HepG2 (cell line): ENCODE measurements at regions not wholly inside any gene's neighbourhood (a gene's known extent, or its start where the extent isn't known, plus 50 kb on each side); places are given as distances from the start of the nearest gene placed in this dataset.
A peak's percentile ranks its signal among the peaks of the same experiment; 100 is the strongest.

Experiments
- ATAC-seq: fragments of 200-7000 bp; cut with Tn5 transposase; 3 replicates; pipeline ENCODE4 v1.9.1; 2020; ENCODE audit warnings: mild to moderate bottlenecking, moderate library complexity
- BruUV-seq: library from RNA; stranded (reverse); fragments of 400-500 nt; replicated peaks from 2 replicates; lab custom pipeline; 2021; lab: Mats Ljungman, UMichigan
- CTCF ChIA-PET: fragments of 300-600 bp; formaldehyde crosslinking; extraction: SDS; loops from one replicate; lab custom pipeline; 2021; ENCODE audit warnings: low total read pairs, inconsistent platforms, low intra/inter-chr PET ratio; lab: Yijun Ruan, JAX
- POLR2A ChIA-PET: fragments of 350-600 bp; sonication (Branson Sonifier 250); formaldehyde crosslinking; loops from one replicate; lab custom pipeline; 2020; ENCODE audit warnings: antibody characterized with exemption, inconsistent platforms; lab: Yijun Ruan, JAX
- DNase-seq: peaks from one replicate; pipeline ENCODE4 v3.0.0-alpha.2; 2015; ENCODE audit warnings: low spot score
- FAIRE-seq: peaks from 3 replicates; lab custom pipeline; 2011; peaks lifted over from hg19 to GRCh38; lab: Jason Lieb, UNC
- H2AFZ ChIP-seq: one replicate; pipeline ENCODE4 v1.6.1; 2011; ENCODE audit warnings: low read length, inconsistent platforms
- H3K27ac ChIP-seq: fragments of 300-600 bp; 3 replicates; pipeline ENCODE4 v1.8.0; 2011; ENCODE audit warnings: mixed run types, mild to moderate bottlenecking, mixed read lengths, low read length, inconsistent platforms; ENCODE audit not compliant: insufficient read depth; ENCODE audit errors: extremely low read length
- H3K27me3 ChIP-seq, 2 experiments: fragments of 200-600 bp in 1 of 2; 2 replicates in 1 of 2; 3 replicates in 1 of 2; pipeline versions ENCODE4 v1.6.0 to v1.8.0; 2011; ENCODE audit warnings: low read length in 2 of 2, mild to moderate bottlenecking in 2 of 2, moderate library complexity in 2 of 2, inconsistent platforms in 1 of 2; ENCODE audit not compliant: insufficient read depth in 2 of 2, control insufficient read depth in 1 of 2
- H3K36me3 ChIP-seq, 2 experiments: fragments of 200-600 bp in 1 of 2; replicated peaks in 1 of 2; 2 replicates in 1 of 2; 3 replicates in 1 of 2; pipeline versions ENCODE4 v1.5.1 to v1.8.0; 2011; ENCODE audit warnings: low read length in 2 of 2, inconsistent platforms in 1 of 2; ENCODE audit not compliant: insufficient read depth in 2 of 2, control insufficient read depth in 1 of 2
- H3K4me1 ChIP-seq: 2 replicates; pipeline ENCODE4 v1.5.1; 2012; ENCODE audit warnings: low read length, inconsistent platforms; ENCODE audit not compliant: insufficient read depth
- H3K4me2 ChIP-seq: 2 replicates; pipeline ENCODE4 v1.6.0; 2011; ENCODE audit warnings: low read depth, low read length, inconsistent platforms
- H3K4me3 ChIP-seq, 3 experiments: fragments of 200-600 bp in 1 of 3; sonication (generic), shearing (Covaris generic) in 1 of 3; replicated peaks in 1 of 3; 2 replicates each; pipeline ENCODE4 v1.5.1; 2011 to 2016; ENCODE audit warnings: low read length in 3 of 3, inconsistent platforms in 2 of 3, low read depth in 2 of 3, mild to moderate bottlenecking in 2 of 3, control low read depth in 1 of 3, mixed read lengths in 1 of 3; ENCODE audit not compliant: insufficient read depth in 1 of 3
- H3K79me2 ChIP-seq: one replicate; pipeline ENCODE4 v1.6.1; 2011; ENCODE audit warnings: low read length, inconsistent platforms; ENCODE audit not compliant: insufficient read depth
- H3K9ac ChIP-seq: 2 replicates; pipeline ENCODE4 v1.6.0; 2011; ENCODE audit warnings: mild to moderate bottlenecking, low read depth, low read length, inconsistent platforms; ENCODE audit not compliant: insufficient read depth
- H3K9me3 ChIP-seq: 2 replicates; pipeline ENCODE4 v1.5.1; 2012; ENCODE audit warnings: mild to moderate bottlenecking, low read length
- H4K20me1 ChIP-seq: 2 replicates; pipeline ENCODE4 v1.6.0; 2011; ENCODE audit warnings: inconsistent platforms, mild to moderate bottlenecking, low read length, moderate library complexity; ENCODE audit not compliant: insufficient read depth
- AHR ChIP-seq: IDR thresholded peaks from 2 replicates; pipeline ENCODE4 v1.6.1; 2018; ENCODE audit warnings: missing genetic modification reagents, missing compliant biosample characterization
- ARNT ChIP-seq: fragments of 450-650 bp; IDR thresholded peaks from 2 replicates; pipeline ENCODE4 v1.6.1; 2017
- ATF7 ChIP-seq, 2 experiments: fragments of 450-650 bp in 1 of 2; sonication (generic) in 1 of 2; formaldehyde crosslinking in 1 of 2; IDR thresholded peaks; 2 replicates each; pipeline versions ENCODE4 v1.4.0 to v1.6.1; 2016 to 2020; ENCODE audit warnings: antibody characterized with exemption in 1 of 2, mild to moderate bottlenecking in 1 of 2, missing genetic modification reagents in 1 of 2
- BORCS8-MEF2B ChIP-seq: sonication (generic); formaldehyde crosslinking; IDR thresholded peaks from 2 replicates; pipeline ENCODE4 v1.8.0; 2022; ENCODE audit warnings: mild to moderate bottlenecking, missing genetic modification reagents
- HDAC2 ChIP-seq: sonication (generic); formaldehyde crosslinking; IDR thresholded peaks from 2 replicates; pipeline ENCODE4 v1.4.0; 2020; ENCODE audit warnings: missing genetic modification reagents
- RAD21 ChIP-seq: fragments of 450-650 bp; formaldehyde crosslinking; IDR thresholded peaks from 2 replicates; pipeline ENCODE4 v1.5.0; 2020; ENCODE audit warnings: mild to moderate bottlenecking
- WGBS: methylation state at CpG from one replicate; pipeline ENCODE4 v1.1.6; 2017; ENCODE audit warnings: low lambda C conversion rate; 5-methylcytosine and 5-hydroxymethylcytosine counted together
- in situ Hi-C: cut with HindIII; loops from 2 replicates; pipeline ENCODE4 v1.10.0; 2017; ENCODE audit warnings: low pct_unique_long_range_greater_than_20kb; ENCODE audit not compliant: extremely low pct_ligation_motif_present
- intact Hi-C: fragments of 100-400 bp; cut with micrococcal nuclease; formaldehyde crosslinking; loops from one replicate; pipeline ENCODE4 v1.10.0; 2022; ENCODE audit not compliant: unreplicated experiment
- TF ChIP-seq, protein P1 (sequence below): sonication (generic); formaldehyde crosslinking; IDR thresholded peaks from 2 replicates; pipeline ENCODE4 v1.4.0; 2020; ENCODE audit warnings: missing genetic modification reagents
- TF ChIP-seq, protein P2 (sequence below): sonication (generic); formaldehyde crosslinking; IDR thresholded peaks from 2 replicates; pipeline ENCODE4 v1.5.0; 2020; ENCODE audit warnings: missing genetic modification reagents, mild to moderate bottlenecking, borderline replicate concordance
- TF ChIP-seq, protein P3 (sequence below): sonication (generic); formaldehyde crosslinking; IDR thresholded peaks from 2 replicates; pipeline ENCODE4 v1.8.0; 2022; ENCODE audit warnings: missing genetic modification reagents, mild to moderate bottlenecking, moderate library complexity, borderline replicate concordance

DNA sequence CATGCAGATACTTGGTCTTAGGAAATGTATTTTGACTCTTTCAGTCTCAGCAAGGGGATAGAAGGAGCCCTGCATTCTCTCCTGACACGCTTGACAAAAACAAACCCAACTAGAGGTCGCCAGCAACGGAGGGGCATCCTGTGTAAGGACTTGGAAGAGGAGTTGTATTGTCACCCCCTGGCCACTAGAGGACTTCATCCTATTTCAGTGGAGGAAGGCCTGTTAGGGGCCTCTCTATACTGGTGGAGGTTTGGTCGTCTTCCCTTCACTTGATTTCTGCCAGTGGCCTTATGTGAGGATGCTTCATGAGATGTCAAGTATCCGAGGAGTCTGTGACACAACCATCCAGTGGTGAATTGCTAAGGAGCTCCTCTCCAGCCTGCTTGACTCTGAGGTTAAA, 122.8 kb upstream of the STC2 start (continued):
- TF ChIP-seq, protein P1, sequence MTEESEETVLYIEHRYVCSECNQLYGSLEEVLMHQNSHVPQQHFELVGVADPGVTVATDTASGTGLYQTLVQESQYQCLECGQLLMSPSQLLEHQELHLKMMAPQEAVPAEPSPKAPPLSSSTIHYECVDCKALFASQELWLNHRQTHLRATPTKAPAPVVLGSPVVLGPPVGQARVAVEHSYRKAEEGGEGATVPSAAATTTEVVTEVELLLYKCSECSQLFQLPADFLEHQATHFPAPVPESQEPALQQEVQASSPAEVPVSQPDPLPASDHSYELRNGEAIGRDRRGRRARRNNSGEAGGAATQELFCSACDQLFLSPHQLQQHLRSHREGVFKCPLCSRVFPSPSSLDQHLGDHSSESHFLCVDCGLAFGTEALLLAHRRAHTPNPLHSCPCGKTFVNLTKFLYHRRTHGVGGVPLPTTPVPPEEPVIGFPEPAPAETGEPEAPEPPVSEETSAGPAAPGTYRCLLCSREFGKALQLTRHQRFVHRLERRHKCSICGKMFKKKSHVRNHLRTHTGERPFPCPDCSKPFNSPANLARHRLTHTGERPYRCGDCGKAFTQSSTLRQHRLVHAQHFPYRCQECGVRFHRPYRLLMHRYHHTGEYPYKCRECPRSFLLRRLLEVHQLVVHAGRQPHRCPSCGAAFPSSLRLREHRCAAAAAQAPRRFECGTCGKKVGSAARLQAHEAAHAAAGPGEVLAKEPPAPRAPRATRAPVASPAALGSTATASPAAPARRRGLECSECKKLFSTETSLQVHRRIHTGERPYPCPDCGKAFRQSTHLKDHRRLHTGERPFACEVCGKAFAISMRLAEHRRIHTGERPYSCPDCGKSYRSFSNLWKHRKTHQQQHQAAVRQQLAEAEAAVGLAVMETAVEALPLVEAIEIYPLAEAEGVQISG (CRISPR knock-in tag): peak; percentile 98

DNA sequence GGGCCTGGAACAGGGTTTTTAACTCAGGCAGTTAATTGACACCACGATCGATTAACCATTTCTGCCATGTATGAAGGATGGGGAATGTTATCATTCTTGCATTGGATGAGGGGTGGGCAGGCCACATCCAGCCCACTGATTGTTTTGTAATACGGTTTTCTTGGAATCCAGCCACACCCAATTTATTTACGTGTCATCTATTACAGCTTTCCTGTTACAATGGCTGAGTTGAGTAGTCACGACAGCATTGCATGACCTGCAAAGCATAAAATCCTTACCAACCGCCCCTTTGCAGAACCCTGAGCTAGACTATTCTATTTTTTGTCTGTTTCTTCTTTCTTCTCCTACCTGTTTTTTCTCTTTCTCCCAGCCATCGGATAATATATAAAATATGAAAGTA, 122.0 kb upstream of the STC2 start:
- DNase-seq: no peak
- Histone ChIP-seq H3K79me2 (no peaks in the 10 kb centered on the region), H3K4me2 (no peak overlapping the region), H3K4me1 (no peaks in the 10 kb centered on the region), H3K27me3 (peaks cover 2 to 8% of the 10 kb centered on the region in 2 experiments; a peak in 2 of 5 replicates), H4K20me1 (no peaks in the 10 kb centered on the region), H3K27ac (no peak overlapping the region)
- ATAC-seq: no peak
- BruUV-seq: no TSS peak
- 54% methylated on average over 7 of the region's 7 CpGs for WGBS
- no peak for FAIRE-seq
- TF ChIP-seq RAD21 (CRISPR knock-in tag): no peak
- TF ChIP-seq, protein P2, sequence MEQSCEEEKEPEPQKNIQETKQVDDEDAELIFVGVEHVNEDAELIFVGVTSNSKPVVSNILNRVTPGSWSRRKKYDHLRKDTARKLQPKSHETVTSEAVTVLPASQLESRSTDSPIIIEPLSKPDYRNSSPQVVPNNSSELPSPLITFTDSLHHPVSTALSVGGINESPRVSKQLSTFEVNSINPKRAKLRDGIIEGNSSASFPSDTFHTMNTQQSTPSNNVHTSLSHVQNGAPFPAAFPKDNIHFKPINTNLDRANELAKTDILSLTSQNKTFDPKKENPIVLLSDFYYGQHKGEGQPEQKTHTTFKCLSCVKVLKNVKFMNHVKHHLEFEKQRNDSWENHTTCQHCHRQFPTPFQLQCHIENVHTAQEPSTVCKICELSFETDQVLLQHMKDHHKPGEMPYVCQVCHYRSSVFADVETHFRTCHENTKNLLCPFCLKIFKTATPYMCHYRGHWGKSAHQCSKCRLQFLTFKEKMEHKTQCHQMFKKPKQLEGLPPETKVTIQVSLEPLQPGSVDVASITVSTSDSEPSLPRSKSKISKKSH (CRISPR knock-in tag): no peak
- no peak for TF ChIP-seq ATF7 (IDR thresholded peaks at IDR 0.05)
- no peak for TF ChIP-seq ATF7 (CRISPR knock-in tag; IDR thresholded peaks at IDR 0.05)
- TF ChIP-seq HDAC2 (CRISPR knock-in tag): no peak
- no peak for TF ChIP-seq ARNT
- TF ChIP-seq, protein P3, sequence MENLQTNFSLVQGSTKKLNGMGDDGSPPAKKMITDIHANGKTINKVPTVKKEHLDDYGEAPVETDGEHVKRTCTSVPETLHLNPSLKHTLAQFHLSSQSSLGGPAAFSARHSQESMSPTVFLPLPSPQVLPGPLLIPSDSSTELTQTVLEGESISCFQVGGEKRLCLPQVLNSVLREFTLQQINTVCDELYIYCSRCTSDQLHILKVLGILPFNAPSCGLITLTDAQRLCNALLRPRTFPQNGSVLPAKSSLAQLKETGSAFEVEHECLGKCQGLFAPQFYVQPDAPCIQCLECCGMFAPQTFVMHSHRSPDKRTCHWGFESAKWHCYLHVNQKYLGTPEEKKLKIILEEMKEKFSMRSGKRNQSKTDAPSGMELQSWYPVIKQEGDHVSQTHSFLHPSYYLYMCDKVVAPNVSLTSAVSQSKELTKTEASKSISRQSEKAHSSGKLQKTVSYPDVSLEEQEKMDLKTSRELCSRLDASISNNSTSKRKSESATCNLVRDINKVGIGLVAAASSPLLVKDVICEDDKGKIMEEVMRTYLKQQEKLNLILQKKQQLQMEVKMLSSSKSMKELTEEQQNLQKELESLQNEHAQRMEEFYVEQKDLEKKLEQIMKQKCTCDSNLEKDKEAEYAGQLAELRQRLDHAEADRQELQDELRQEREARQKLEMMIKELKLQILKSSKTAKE (CRISPR knock-in tag): no peak
- TF ChIP-seq BORCS8-MEF2B: no peak
- no peak for TF ChIP-seq AHR (CRISPR knock-in tag)
- TF ChIP-seq, all 625 proteins: peak for 0
- Histone ChIP-seq H3K9ac (no peak overlapping the region), H2AFZ (no peak overlapping the region), H3K4me3 (no peak overlapping the region), H3K9me3 (no peaks in the 10 kb centered on the region), H3K36me3 (no peaks in the 10 kb centered on the region)
- in situ Hi-C loops (no loop called here), intact Hi-C loops (loop anchor here (10.0 kb wide), 1 partner anchor 125 kb away; no protein-coding TSS in a partner anchor)
- ChIA-PET CTCF (interaction anchor here (1.2 kb wide), 1 partner anchor 122 kb away, joined by 4 read pairs; no protein-coding TSS in a partner anchor), POLR2A (no interaction called here)
